Spinal cord (tissue), 9 donors: ENCODE measurements at regions not wholly inside any gene's neighbourhood (a gene's known extent, or its start where the extent isn't known, plus 50 kb on each side); places are given as distances from the start of the nearest gene placed in this dataset.
"Not testable (repeated sequence)": the region's sequence is repeated elsewhere in the genome, so short reads cannot be mapped to it uniquely, and the experiment has no call there.

Experiments used
- DNase-seq, 6 donors: peaks; one replicate each; pipeline versions ENCODE4 v3.0.0 to v3.0.0-alpha.2; 2013 to 2015; ENCODE audit warnings: low spot score in 6 of 6, low read depth in 4 of 6
- H3K27ac ChIP-seq: one replicate; pipeline ENCODE4 v1.5.1; 2013; ENCODE audit warnings: low read depth, low read length, control low read depth
- H3K27me3 ChIP-seq: one replicate; pipeline ENCODE4 v1.6.1; 2013; ENCODE audit warnings: low read length; ENCODE audit not compliant: control insufficient read depth, insufficient read depth
- H3K36me3 ChIP-seq: one replicate; pipeline ENCODE4 v1.6.1; 2013; ENCODE audit warnings: low read length; ENCODE audit not compliant: control insufficient read depth, insufficient read depth
- H3K4me1 ChIP-seq: one replicate; pipeline ENCODE4 v1.6.1; 2013; ENCODE audit warnings: low read length; ENCODE audit not compliant: control insufficient read depth, insufficient read depth
- H3K4me3 ChIP-seq: one replicate; pipeline ENCODE4 v1.5.1; 2013; ENCODE audit warnings: low read depth, low read length, control low read depth
- H3K9me3 ChIP-seq: one replicate; pipeline ENCODE4 v1.6.1; 2013; ENCODE audit warnings: low read length; ENCODE audit not compliant: control insufficient read depth, insufficient read depth
- WGBS: methylation state at CpG from one replicate; pipeline ENCODE4 v1.1.5; 2013; ENCODE audit warnings: missing lambda C conversion rate; ENCODE audit not compliant: insufficient coverage; 5-methylcytosine and 5-hydroxymethylcytosine counted together
- donor health status: healthy.

DNA sequence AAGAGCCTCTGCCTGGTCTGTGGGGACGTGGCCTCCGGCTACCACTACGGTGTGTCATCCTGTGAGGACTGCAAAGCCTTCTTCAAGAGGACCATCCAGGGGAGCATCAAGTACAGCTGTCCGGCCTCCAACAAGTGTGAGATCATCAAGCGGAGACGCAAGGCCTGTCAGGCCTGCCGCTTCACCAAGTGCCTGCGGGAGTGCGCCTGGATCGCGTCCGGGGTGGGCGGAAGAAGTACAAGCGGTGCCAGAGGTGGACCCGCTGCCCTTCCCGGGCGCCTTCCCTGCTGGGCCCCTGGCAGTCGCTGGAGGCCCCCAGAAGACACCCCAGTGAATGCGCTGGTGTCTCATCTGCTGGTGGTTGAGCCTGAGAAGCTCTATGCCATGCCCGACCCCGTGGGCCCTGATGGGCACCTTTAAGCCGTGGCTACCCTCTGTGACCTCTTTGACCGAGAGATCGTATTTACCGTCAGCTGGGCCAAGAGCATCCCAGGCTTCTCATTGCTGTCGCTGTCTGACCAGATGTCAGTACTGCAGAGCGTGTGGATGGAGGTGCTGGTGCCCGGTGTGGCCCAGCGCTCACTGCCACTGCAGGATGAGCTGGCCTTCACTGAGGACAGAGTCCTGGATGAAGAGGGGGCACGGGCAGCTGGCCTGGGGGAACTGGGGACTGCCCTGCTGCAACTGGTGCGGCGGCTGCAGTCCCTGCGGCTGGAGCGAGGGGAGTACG, 84.3 kb downstream of the MRPL57 start:
- not testable (repeated sequence) for H3K9me3 ChIP-seq, H3K4me3 ChIP-seq, DNase-seq, H3K4me1 ChIP-seq, H3K27ac ChIP-seq, H3K27me3 ChIP-seq, H3K36me3 ChIP-seq
- 96% methylated on average over 29 of the region's 35 CpGs for WGBS

DNA sequence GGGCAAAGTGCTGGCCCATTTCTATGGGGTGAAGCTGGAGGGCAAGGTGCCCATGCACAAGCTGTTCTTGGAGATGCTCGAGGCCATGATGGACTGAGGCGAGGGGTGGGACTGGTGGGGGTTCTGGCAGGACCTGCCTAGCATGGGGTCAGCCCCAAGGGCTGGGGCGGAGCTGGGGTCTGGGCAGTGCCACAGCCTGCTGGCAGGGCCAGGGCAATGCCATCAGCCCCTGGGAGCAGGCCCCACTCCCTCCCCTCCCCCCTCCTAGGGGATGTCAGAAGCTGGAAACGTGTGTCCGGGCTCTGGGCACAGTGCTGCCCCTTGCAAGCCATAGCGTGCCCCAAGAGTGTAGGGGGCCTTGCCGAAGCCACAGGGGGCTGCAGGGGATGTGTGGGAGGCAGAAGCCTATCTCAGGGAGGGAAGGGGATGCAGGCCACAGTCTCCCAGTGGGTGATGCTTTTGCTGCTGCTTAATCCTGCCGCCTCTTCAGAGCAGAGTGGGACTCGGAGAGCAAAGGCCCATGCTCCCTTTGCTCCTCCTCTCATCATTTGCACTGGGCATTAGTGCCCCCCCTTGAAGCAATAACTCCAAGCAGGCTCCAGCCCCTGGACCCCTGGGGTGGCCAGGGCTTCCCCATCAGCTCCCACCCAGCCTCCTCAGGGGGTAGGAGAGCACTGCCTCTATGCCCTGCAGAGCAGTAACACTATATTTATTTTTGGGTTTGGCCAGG, 85.2 kb downstream of the MRPL57 start:
- DNase-seq, H3K4me1 ChIP-seq, H3K27ac ChIP-seq, H3K36me3 ChIP-seq, H3K4me3 ChIP-seq, H3K27me3 ChIP-seq, H3K9me3 ChIP-seq: not testable (repeated sequence)
- WGBS: 74% methylated on average over 2 of the region's 9 CpGs

GRCh38 chr13:21263909-21264308, 87.5 kb downstream of the MRPL57 start:
- WGBS: no CpG with 5 or more reads among the region's 4 CpGs
- H3K4me3 ChIP-seq, H3K36me3 ChIP-seq, H3K9me3 ChIP-seq, H3K27me3 ChIP-seq, H3K27ac ChIP-seq, H3K4me1 ChIP-seq: not testable (repeated sequence)
- peak in 1 of 6 donors; percentile 35 for DNase-seq

GRCh38 chr13:21268485-21268884, 92.0 kb downstream of the MRPL57 start:
- not testable (repeated sequence) for H3K27ac ChIP-seq, H3K36me3 ChIP-seq, H3K4me3 ChIP-seq, H3K9me3 ChIP-seq, DNase-seq, H3K27me3 ChIP-seq, H3K4me1 ChIP-seq
- WGBS: no CpG with 5 or more reads among the region's 1 CpG

DNA sequence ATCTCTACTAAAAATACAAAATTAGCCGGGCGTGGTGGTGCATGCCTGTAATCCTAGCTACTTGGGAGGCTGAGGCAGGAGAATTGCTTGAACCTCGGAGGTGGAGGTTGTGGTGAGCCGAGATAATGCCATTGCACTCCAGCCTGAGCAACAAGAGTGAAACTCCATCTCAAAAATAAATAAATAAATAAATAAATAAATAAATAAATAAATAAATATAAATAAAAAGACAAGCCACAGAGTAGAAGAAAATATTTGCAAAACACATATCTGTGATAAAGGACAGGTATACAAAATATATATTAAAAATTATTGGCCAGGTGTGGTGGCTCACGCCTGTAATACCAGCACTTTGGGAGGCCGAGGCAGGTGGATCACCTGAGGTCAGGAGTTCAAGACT, 96.0 kb downstream of the MRPL57 start:
- H3K27ac ChIP-seq, H3K9me3 ChIP-seq, DNase-seq, H3K27me3 ChIP-seq, H3K36me3 ChIP-seq, H3K4me3 ChIP-seq, H3K4me1 ChIP-seq: not testable (repeated sequence)
- 100% methylated on average over 2 of the region's 6 CpGs for WGBS

DNA sequence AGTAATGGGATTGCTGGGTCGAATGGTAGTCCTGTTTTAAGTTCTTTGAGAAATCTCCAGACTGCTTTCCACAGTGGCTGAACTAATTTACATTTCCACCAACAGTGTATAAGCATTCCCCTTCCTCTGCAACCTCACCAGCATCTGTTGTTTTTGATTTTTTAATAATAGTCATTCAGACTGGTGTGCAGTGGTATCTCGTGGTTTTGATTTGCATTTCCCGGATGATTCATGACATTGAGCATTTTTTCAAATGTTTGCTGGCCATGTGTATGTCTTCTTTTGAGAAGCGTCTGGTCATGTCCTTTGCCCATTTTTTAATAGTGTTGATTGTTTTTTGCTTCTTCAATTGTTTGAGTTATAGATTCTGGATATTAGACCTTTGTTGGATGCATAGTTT, 98.0 kb downstream of the MRPL57 start:
- H3K27me3 ChIP-seq, H3K4me3 ChIP-seq, DNase-seq, H3K4me1 ChIP-seq, H3K27ac ChIP-seq, H3K9me3 ChIP-seq, H3K36me3 ChIP-seq: not testable (repeated sequence)
- WGBS: no CpG with 5 or more reads among the region's 4 CpGs

DNA sequence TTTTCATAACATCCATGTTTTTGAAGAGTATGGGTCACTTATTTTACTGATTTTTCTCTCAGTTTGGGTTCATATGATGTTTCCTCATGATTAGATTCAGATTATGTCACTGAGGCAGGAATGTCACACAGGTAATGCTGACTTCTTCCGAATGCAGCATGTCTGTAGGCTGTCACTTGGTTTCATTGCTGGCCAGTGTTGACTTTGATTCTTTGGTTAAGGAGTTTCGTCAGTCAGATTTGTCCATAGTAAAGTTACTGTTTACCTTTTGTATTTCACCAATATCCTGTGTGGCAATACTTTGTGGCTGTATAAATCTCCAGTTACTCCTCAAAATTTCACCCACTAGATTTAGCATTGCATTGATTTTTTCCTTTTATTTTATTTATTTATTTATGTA, 105.6 kb downstream of the MRPL57 start:
- Histone ChIP-seq H3K4me1 (no peaks in the 10 kb centered on the region), H3K27me3 (no peaks in the 10 kb centered on the region)
- 89% methylated on average over 1 of the region's 2 CpGs for WGBS

GRCh38 chr13:21287331-21287907, 111.0 kb downstream of the MRPL57 start:
- WGBS: 82% methylated on average over 12 of the region's 20 CpGs
- Histone ChIP-seq H3K27ac (no peak overlapping the region), H3K4me3 (no peak overlapping the region), H3K4me1 (no peaks in the 10 kb centered on the region), H3K36me3 (no peaks in the 10 kb centered on the region), H3K9me3 (no peaks in the 10 kb centered on the region), H3K27me3 (no peaks in the 10 kb centered on the region)
- no peak for DNase-seq

More for the DNA sequence above, 105.6 kb downstream of the MRPL57 start:
- H3K9me3 ChIP-seq: no peaks in the 10 kb centered on the region
- no peak for DNase-seq
- no peak overlapping the region for H3K4me3 ChIP-seq
- H3K27ac ChIP-seq: no peak overlapping the region
- no peaks in the 10 kb centered on the region for H3K36me3 ChIP-seq

DNA sequence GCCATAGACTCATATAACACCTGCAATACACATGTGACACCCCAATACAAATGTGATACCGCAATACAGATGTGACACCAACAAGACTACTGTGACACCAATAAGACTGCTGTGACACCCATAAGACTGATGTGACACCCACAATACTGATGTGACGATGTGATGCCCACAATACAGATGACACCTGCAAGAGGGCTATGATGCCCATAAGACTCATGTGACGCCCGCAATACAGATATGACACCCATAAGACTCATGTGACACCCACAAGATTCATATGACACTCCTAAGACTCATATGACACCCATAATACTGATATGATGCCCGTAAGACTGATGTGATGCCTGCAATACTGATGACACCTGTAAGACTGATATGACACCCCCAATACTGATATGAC, 113.0 kb downstream of the MRPL57 start:
- 93% methylated on average over 2 of the region's 5 CpGs for WGBS
- no peak overlapping the region for H3K27ac ChIP-seq

More for the DNA sequence above, 113.0 kb downstream of the MRPL57 start:
- Histone ChIP-seq H3K36me3 (no peaks in the 10 kb centered on the region), H3K27me3 (no peaks in the 10 kb centered on the region), H3K4me1 (no peaks in the 10 kb centered on the region), H3K4me3 (no peak overlapping the region), H3K9me3 (no peaks in the 10 kb centered on the region)
- no peak for DNase-seq
